IMR-90 (cell line): ENCODE measurements at regions not wholly inside any gene's neighbourhood (a gene's known extent, or its start where the extent isn't known, plus 50 kb on each side); places are given as distances from the start of the nearest gene placed in this dataset.

ENCODE experiments used
- ATAC-seq: fragments of 200-7000 bp; cut with Tn5 transposase; 2 replicates; pipeline ENCODE4 v1.9.1; 2020; ENCODE audit warnings: low read depth, mild to moderate bottlenecking, moderate library complexity
- BruUV-seq: library from RNA; stranded (reverse); fragments of 400-500 nt; replicated peaks from 2 replicates; lab custom pipeline; 2021; lab: Mats Ljungman, UMichigan
- CTCF ChIA-PET: fragments of 300-600 bp; formaldehyde crosslinking; extraction: SDS; loops from one replicate; lab custom pipeline; 2021; ENCODE audit warnings: antibody characterized with exemption; lab: Yijun Ruan, JAX
- POLR2A ChIA-PET: fragments of 300-600 bp; sonication (Branson Sonifier 250); formaldehyde crosslinking; loops from one replicate; lab custom pipeline; 2022; ENCODE audit warnings: antibody characterized with exemption; ENCODE audit not compliant: unreplicated experiment; lab: Charles Lee
- DNase-seq: peaks from one replicate; pipeline ENCODE4 v3.0.0; 2013
- H2AFZ ChIP-seq: replicated peaks from 2 replicates; pipeline ENCODE3; 2013; ENCODE audit warnings: low read length, mild to moderate bottlenecking; ENCODE audit not compliant: poor library complexity
- H2AK5ac ChIP-seq: 2 replicates; pipeline ENCODE4 v1.6.1; 2013; ENCODE audit warnings: low read depth, low read length, inconsistent platforms
- H2AK9ac ChIP-seq: replicated peaks from 2 replicates; pipeline ENCODE3; 2013; ENCODE audit warnings: mild to moderate bottlenecking, low read depth, low read length, moderate library complexity; ENCODE audit not compliant: poor library complexity
- H2BK120ac ChIP-seq: 2 replicates; pipeline ENCODE4 v1.6.1; 2013; ENCODE audit warnings: low read depth, low read length, inconsistent platforms
- H2BK15ac ChIP-seq: 3 replicates; pipeline ENCODE4 v1.6.1; 2013; ENCODE audit warnings: low read depth, low read length, inconsistent platforms
- H2BK20ac ChIP-seq: 2 replicates; pipeline ENCODE4 v1.6.1; 2013; ENCODE audit warnings: low read depth, mild to moderate bottlenecking, inconsistent platforms, low read length, moderate library complexity
- H2BK5ac ChIP-seq: 2 replicates; pipeline ENCODE4 v1.6.1; 2013; ENCODE audit warnings: mild to moderate bottlenecking, low read depth, low read length, inconsistent platforms; ENCODE audit not compliant: poor library complexity, severe bottlenecking
- H3K14ac ChIP-seq: replicated peaks from 2 replicates; pipeline ENCODE4 v1.6.1; 2013; ENCODE audit warnings: low read depth, low read length, inconsistent platforms
- H3K18ac ChIP-seq: 2 replicates; pipeline ENCODE4 v1.6.1; 2013; ENCODE audit warnings: low read depth, low read length, control low read depth
- H3K23ac ChIP-seq: 2 replicates; pipeline ENCODE4 v1.6.1; 2013; ENCODE audit warnings: low read depth, low read length, inconsistent platforms
- H3K27ac ChIP-seq: 2 replicates; pipeline ENCODE4 v1.5.1; 2013; ENCODE audit warnings: mild to moderate bottlenecking, control low read depth, low read length; ENCODE audit not compliant: insufficient read depth
- H3K27me3 ChIP-seq: 2 replicates; pipeline ENCODE4 v1.6.1; 2013; ENCODE audit warnings: low read length; ENCODE audit not compliant: control insufficient read depth, insufficient read depth
- H3K36me3 ChIP-seq: 2 replicates; pipeline ENCODE4 v1.6.1; 2013; ENCODE audit warnings: low read length, mixed read lengths; ENCODE audit not compliant: control insufficient read depth, insufficient read depth
- H3K4ac ChIP-seq: 2 replicates; pipeline ENCODE4 v1.6.1; 2013; ENCODE audit warnings: low read depth, low read length, inconsistent platforms
- H3K4me1 ChIP-seq: 2 replicates; pipeline ENCODE4 v1.6.1; 2013; ENCODE audit warnings: low read length, mixed read lengths; ENCODE audit not compliant: control insufficient read depth, insufficient read depth
- H3K4me2 ChIP-seq: 2 replicates; pipeline ENCODE4 v1.6.1; 2013; ENCODE audit warnings: low read depth, mild to moderate bottlenecking, control low read depth, low read length, moderate library complexity
- H3K4me3 ChIP-seq: 2 replicates; pipeline ENCODE4 v1.5.1; 2013; ENCODE audit warnings: low read depth, mild to moderate bottlenecking, control low read depth, low read length, moderate library complexity; ENCODE audit not compliant: insufficient read depth
- H3K56ac ChIP-seq: 2 replicates; pipeline ENCODE4 v1.6.1; 2013; ENCODE audit warnings: low read length, inconsistent platforms; ENCODE audit not compliant: insufficient read depth; ENCODE audit errors: extremely low read depth
- H3K79me1 ChIP-seq, 2 experiments: 2 replicates each; pipeline ENCODE4 v1.6.1; 2013; ENCODE audit warnings: low read length in 2 of 2, inconsistent platforms in 1 of 2, low read depth in 1 of 2
- H3K9ac ChIP-seq: 2 replicates; pipeline ENCODE4 v1.6.1; 2013; ENCODE audit warnings: low read depth, low read length, control low read depth
- H3K9me1 ChIP-seq: 2 replicates; pipeline ENCODE4 v1.6.1; 2013; ENCODE audit warnings: low read length, inconsistent platforms; ENCODE audit not compliant: insufficient read depth
- H3K9me3 ChIP-seq: 2 replicates; pipeline ENCODE4 v1.6.1; 2013; ENCODE audit warnings: low read length; ENCODE audit not compliant: control insufficient read depth, insufficient read depth
- H4K20me1 ChIP-seq: 2 replicates; pipeline ENCODE4 v1.6.1; 2013; ENCODE audit warnings: low read length, inconsistent platforms; ENCODE audit not compliant: insufficient read depth
- H4K5ac ChIP-seq: 2 replicates; pipeline ENCODE4 v1.6.1; 2013; ENCODE audit warnings: mild to moderate bottlenecking, low read depth, low read length, control low read depth
- H4K8ac ChIP-seq, 2 experiments: 2 replicates each; pipeline ENCODE4 v1.6.1; 2013; ENCODE audit warnings: low read depth in 2 of 2, low read length in 2 of 2, control low read depth in 1 of 2, inconsistent platforms in 1 of 2
- H4K91ac ChIP-seq: 2 replicates; pipeline ENCODE4 v1.6.1; 2013; ENCODE audit warnings: low read depth, low read length, inconsistent platforms; ENCODE audit not compliant: insufficient read depth
- CTCF ChIP-seq: conservative IDR thresholded peaks from 2 replicates; pipeline ENCODE4 v1.5.1; 2012; ENCODE audit warnings: mild to moderate bottlenecking, low read depth, low read length, improper control_type of control experiment
- ELK1 ChIP-seq: fragments of 150-350 bp; IDR thresholded peaks from 2 replicates; pipeline ENCODE4 v1.6.1; 2016; ENCODE audit warnings: low read depth, mild to moderate bottlenecking, low read length, moderate library complexity, borderline replicate concordance
- FOS ChIP-seq: fragments of 150-350 bp; IDR thresholded peaks from 2 replicates; pipeline ENCODE4 v1.6.1; 2016; ENCODE audit warnings: low read depth, low read length
- MXI1 ChIP-seq: IDR thresholded peaks from 2 replicates; pipeline ENCODE4 v1.6.1; 2012; ENCODE audit warnings: low read depth, mild to moderate bottlenecking, low read length, moderate library complexity, borderline replicate concordance
- NFE2L2 ChIP-seq: fragments of 150-350 bp; IDR thresholded peaks from 2 replicates; pipeline ENCODE4 v1.6.1; 2016; ENCODE audit warnings: low read depth, mild to moderate bottlenecking, low read length
- POLR2A ChIP-seq: IDR thresholded peaks from 2 replicates; pipeline ENCODE4 v1.6.1; 2012; ENCODE audit warnings: mild to moderate bottlenecking, low read depth, low read length
- RFX5 ChIP-seq: IDR thresholded peaks from 2 replicates; pipeline ENCODE4 v1.8.0; 2012; ENCODE audit warnings: low read depth, mild to moderate bottlenecking, low read length, moderate library complexity
- WGBS, 2 experiments: methylation state at CpG; one replicate each; pipeline versions ENCODE4 v1.1.5 to v1.1.7; 2013; ENCODE audit warnings: missing lambda C conversion rate in 2 of 2; ENCODE audit not compliant: insufficient read length in 1 of 2; ENCODE audit errors: extremely low coverage in 2 of 2; 5-methylcytosine and 5-hydroxymethylcytosine counted together
- dilution Hi-C: fragments of 300-500 bp; cut with HindIII; formaldehyde crosslinking; loops from one replicate; pipeline ENCODE4 v1.14.3; 2018; ENCODE audit warnings: low sequenced_read_pairs; ENCODE audit not compliant: unreplicated experiment
- in situ Hi-C: fragments of 300-500 bp; cut with MboI; formaldehyde crosslinking; loops from 3 replicates; pipeline ENCODE4 v1.14.3; 2019; ENCODE audit warnings: low sequenced_read_pairs, inconsistent platforms, mixed read lengths
- intact Hi-C: fragments of 100-400 bp; cut with micrococcal nuclease; formaldehyde crosslinking; loops from 2 replicates; pipeline ENCODE4 v1.10.0; 2022

- Histone ChIP-seq H4K20me1 (no peaks in the 10 kb centered on the region), H3K9ac (no peak overlapping the region), H3K4me3 (no peak overlapping the region), H3K27me3 (no peaks in the 10 kb centered on the region), H2BK120ac (peak overlapping the region; percentile 89; the same call in 1 of the 2 replicates), H2BK15ac (peak overlapping the region; percentile 97; the same call in 2 of the 3 replicates), H4K91ac (peak overlapping the region; percentile 65; the same call in 1 of the 2 replicates), H3K18ac (no peak overlapping the region), H2AK9ac (no peak overlapping the region), H4K8ac (peak overlapping the region; percentile 59 to 69; a peak in 3 of 4 replicates), H3K36me3 (no peaks in the 10 kb centered on the region), H4K5ac (peak overlapping the region; percentile 60; the same call in 1 of the 2 replicates), H3K56ac (no peak overlapping the region), H3K9me1 (peaks cover 18% of the 10 kb centered on the region), H3K79me1 (peaks cover 0 to 12% of the 10 kb centered on the region in 2 experiments; a peak in 1 of 4 replicates), H3K4me1 (peaks cover 25% of the 10 kb centered on the region), H3K4me2 (no peak overlapping the region), H3K9me3 (no peaks in the 10 kb centered on the region), H2BK5ac (peak overlapping the region; percentile 87), H3K14ac (peak overlapping the region; percentile 89), H2BK20ac (peak overlapping the region; percentile 81), H2AFZ (no peak overlapping the region), H3K27ac (peak overlapping the region; percentile 67; the same call in 1 of the 2 replicates), H3K4ac (peak overlapping the region; percentile 76), H2AK5ac (peak overlapping the region; percentile 78), H3K23ac (no peak overlapping the region)
- intact Hi-C loops = no loop called here
- in situ Hi-C loops = no loop called here
- WGBS, 2 experiments = 80% methylated on average over 1 of the region's 6 CpGs; no CpG with 5 or more reads in 1 of the 2 experiments
- dilution Hi-C loops = no loop called here
- ChIA-PET CTCF (no interaction called here), POLR2A (no interaction called here)
- ATAC-seq (peak; percentile 58), DNase-seq (peak; percentile 56)
- no peak for TF ChIP-seq MXI1
- no peak for TF ChIP-seq CTCF
- no peak for TF ChIP-seq NFE2L2
- TF ChIP-seq POLR2A = no peak
- TF ChIP-seq FOS = peak; percentile 48; the same call in 1 of the 2 replicates
- TF ChIP-seq RFX5 = no peak
- no peak for TF ChIP-seq ELK1
- no TSS peak for BruUV-seq
These were observed 205.4 kb downstream of the SNX18 start for GRCh38 chr5:54722846-54723433.
